ENCODE measurements at regions not wholly inside any gene's neighbourhood (a gene's known extent, or its start where the extent isn't known, plus 50 kb on each side); places are given as distances from the start of the nearest gene placed in this dataset.

- no peak overlapping the region for H3K4me2 ChIP-seq (ENCODE audit: control insufficient read depth, extremely low read depth, insufficient read depth, low read depth, low read length)
- no peak overlapping the region for H3K4me3 ChIP-seq (ENCODE audit: control insufficient read depth in 2 of 3, extremely low read depth in 1 of 3, insufficient read depth in 2 of 3, low read depth in 1 of 3, low read length in 3 of 3)
- dilution Hi-C loops (cut with MboI; ENCODE audit: extremely low pct_ligation_motif_present, low sequenced_read_pairs) = no loop called here
Measured at GRCh38 chr3:40996827-40997710, 202.2 kb upstream of the CTNNB1 start.

DNA sequence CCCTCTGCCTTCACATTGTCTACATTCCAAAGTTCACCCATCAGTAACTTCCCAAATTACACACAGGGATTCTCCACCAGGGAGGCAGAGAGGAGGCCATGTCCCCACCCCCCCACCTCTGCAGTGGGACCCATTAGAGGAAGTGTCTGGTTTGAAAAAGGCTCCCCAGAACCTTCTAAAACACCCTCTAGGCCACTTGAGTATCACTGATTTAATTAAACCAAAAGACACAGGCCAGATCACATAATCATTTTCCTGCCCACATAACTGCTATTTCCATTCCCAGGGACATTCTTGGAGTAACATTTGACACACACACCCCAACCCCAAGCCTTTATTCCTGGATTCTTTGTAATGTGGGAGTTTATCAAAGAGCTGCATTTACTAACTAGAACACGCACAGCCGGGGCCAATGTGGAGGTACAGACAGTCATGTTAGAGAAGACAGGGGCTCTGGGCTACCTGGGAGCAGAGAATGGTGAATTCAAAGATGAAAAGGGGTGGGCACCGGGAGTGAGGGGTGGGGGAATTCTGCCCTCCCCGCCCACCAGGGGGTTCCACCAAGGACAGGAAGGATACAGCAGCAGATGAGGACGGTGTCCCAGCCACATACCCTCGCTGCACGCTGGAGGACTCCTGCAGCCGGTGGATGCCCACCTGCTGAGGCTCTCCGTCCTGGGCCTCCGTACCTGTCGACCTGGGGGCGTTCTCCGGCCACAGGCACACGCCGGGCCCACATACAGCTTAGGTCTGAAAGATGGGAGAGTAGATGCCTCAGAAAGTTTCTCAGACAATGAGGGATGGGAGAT is 201.4 kb upstream of the CTNNB1 start:
- Histone ChIP-seq H3K27ac (ENCODE audit: control insufficient read depth, insufficient read depth, low read length) (no peak overlapping the region), H3K4me3 (ENCODE audit: control insufficient read depth in 2 of 3, extremely low read depth in 1 of 3, insufficient read depth in 2 of 3, low read depth in 1 of 3, low read length in 3 of 3) (no peak overlapping the region), H3K4me2 (ENCODE audit: control insufficient read depth, extremely low read depth, insufficient read depth, low read depth, low read length) (no peak overlapping the region), H3K9me3 (ENCODE audit: control insufficient read depth, low read depth, low read length) (no peaks in the 10 kb centered on the region), H4K20me1 (ENCODE audit: control insufficient read depth, extremely low read depth, insufficient read depth, low read length) (no peaks in the 10 kb centered on the region), H3K27me3 (ENCODE audit: control insufficient read depth, extremely low read depth, insufficient read depth, low read length) (peaks cover 10% of the 10 kb centered on the region), H3K9ac (ENCODE audit: control insufficient read depth, extremely low read depth, insufficient read depth, low read length) (no peak overlapping the region), H3K4me1 (ENCODE audit: control insufficient read depth, extremely low read depth, insufficient read depth, low read length) (no peaks in the 10 kb centered on the region), H3K79me2 (ENCODE audit: control insufficient read depth, insufficient read depth, low read length) (no peaks in the 10 kb centered on the region), H2AFZ (ENCODE audit: control insufficient read depth, low read length) (no peak overlapping the region), H3K9me1 (ENCODE audit: control insufficient read depth, extremely low read depth, insufficient read depth, low read length) (no peaks in the 10 kb centered on the region), H3K36me3 (ENCODE audit: control insufficient read depth in 2 of 2, extremely low read depth in 1 of 2, insufficient read depth in 2 of 2, low read length in 2 of 2) (no peaks in the 10 kb centered on the region)
- dilution Hi-C loops (cut with MboI; ENCODE audit: extremely low pct_ligation_motif_present, low sequenced_read_pairs) = no loop called here
- TF ChIP-seq, protein P1, sequence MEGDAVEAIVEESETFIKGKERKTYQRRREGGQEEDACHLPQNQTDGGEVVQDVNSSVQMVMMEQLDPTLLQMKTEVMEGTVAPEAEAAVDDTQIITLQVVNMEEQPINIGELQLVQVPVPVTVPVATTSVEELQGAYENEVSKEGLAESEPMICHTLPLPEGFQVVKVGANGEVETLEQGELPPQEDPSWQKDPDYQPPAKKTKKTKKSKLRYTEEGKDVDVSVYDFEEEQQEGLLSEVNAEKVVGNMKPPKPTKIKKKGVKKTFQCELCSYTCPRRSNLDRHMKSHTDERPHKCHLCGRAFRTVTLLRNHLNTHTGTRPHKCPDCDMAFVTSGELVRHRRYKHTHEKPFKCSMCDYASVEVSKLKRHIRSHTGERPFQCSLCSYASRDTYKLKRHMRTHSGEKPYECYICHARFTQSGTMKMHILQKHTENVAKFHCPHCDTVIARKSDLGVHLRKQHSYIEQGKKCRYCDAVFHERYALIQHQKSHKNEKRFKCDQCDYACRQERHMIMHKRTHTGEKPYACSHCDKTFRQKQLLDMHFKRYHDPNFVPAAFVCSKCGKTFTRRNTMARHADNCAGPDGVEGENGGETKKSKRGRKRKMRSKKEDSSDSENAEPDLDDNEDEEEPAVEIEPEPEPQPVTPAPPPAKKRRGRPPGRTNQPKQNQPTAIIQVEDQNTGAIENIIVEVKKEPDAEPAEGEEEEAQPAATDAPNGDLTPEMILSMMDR (optimal IDR thresholded peaks at IDR 0.05 in 1 of 3, IDR thresholded peaks at IDR 0.05 in 1 of 3, conservative IDR thresholded peaks at IDR 0.05 in 1 of 3; ENCODE audit: extremely low read depth in 1 of 3, insufficient read depth in 2 of 3, low read length in 3 of 3) = no peak
- DNase-seq (ENCODE audit: low read depth, low spot score) (no peak), FAIRE-seq (no peak)

More at GRCh38 chr3:40996827-40997710, 202.2 kb upstream of the CTNNB1 start:
- DNase-seq (ENCODE audit: low read depth, low spot score) = no peak
- H3K4me1 ChIP-seq (ENCODE audit: control insufficient read depth, extremely low read depth, insufficient read depth, low read length) = peaks cover 5% of the 10 kb centered on the region
- no peak overlapping the region for H3K9ac ChIP-seq (ENCODE audit: control insufficient read depth, extremely low read depth, insufficient read depth, low read length)
- no peak for FAIRE-seq
- no peaks in the 10 kb centered on the region for H3K9me1 ChIP-seq (ENCODE audit: control insufficient read depth, extremely low read depth, insufficient read depth, low read length)
- peaks cover 10% of the 10 kb centered on the region for H3K27me3 ChIP-seq (ENCODE audit: control insufficient read depth, extremely low read depth, insufficient read depth, low read length)
- TF ChIP-seq EZH2 (IDR thresholded peaks at IDR 0.05; ENCODE audit: low read length) = no peak
- TF ChIP-seq, protein P1 (optimal IDR thresholded peaks at IDR 0.05 in 1 of 3, IDR thresholded peaks at IDR 0.05 in 1 of 3, conservative IDR thresholded peaks at IDR 0.05 in 1 of 3; ENCODE audit: extremely low read depth in 1 of 3, insufficient read depth in 2 of 3, low read length in 3 of 3) = no peak
- H3K9me3 ChIP-seq (ENCODE audit: control insufficient read depth, low read depth, low read length) = no peaks in the 10 kb centered on the region
- no peaks in the 10 kb centered on the region for H4K20me1 ChIP-seq (ENCODE audit: control insufficient read depth, extremely low read depth, insufficient read depth, low read length)
- H3K27ac ChIP-seq (ENCODE audit: control insufficient read depth, insufficient read depth, low read length) = no peak overlapping the region
- H2AFZ ChIP-seq (ENCODE audit: control insufficient read depth, low read length) = no peak overlapping the region
- no peaks in the 10 kb centered on the region for H3K79me2 ChIP-seq (ENCODE audit: control insufficient read depth, insufficient read depth, low read length)
- H3K36me3 ChIP-seq (ENCODE audit: control insufficient read depth in 2 of 2, extremely low read depth in 1 of 2, insufficient read depth in 2 of 2, low read length in 2 of 2) = no peaks in the 10 kb centered on the region

All from keratinocyte (primary cell).